MCF 10A (cell line): ENCODE measurements at regions not wholly inside any gene's neighbourhood (a gene's known extent, or its start where the extent isn't known, plus 50 kb on each side); places are given as distances from the start of the nearest gene placed in this dataset.

Experiments used
- BruUV-seq: library from RNA; stranded (reverse); fragments of 400-500 nt; replicated peaks from 2 replicates; lab custom pipeline; 2021; lab: Mats Ljungman, UMichigan
- CTCF ChIA-PET: fragments of 300-600 bp; sonication (Branson Sonifier 250); formaldehyde crosslinking; extraction: SDS; loops from one replicate; lab custom pipeline; 2021; ENCODE audit warnings: antibody characterized with exemption, inconsistent platforms; lab: Yijun Ruan, JAX
- POLR2A ChIA-PET: fragments of 300-600, 350-650 bp; sonication (Branson Sonifier 250); formaldehyde crosslinking; extraction: SDS; loops from one replicate; lab custom pipeline; 2020; ENCODE audit warnings: antibody characterized with exemption, inconsistent platforms; lab: Yijun Ruan, JAX
- DNase-seq: peaks from one replicate; pipeline ENCODE4 v3.0.0-alpha.2; 2018; ENCODE audit not compliant: unreplicated experiment
- H3K27ac Mint-ChIP-seq: one replicate; pipeline ENCODE4 v1.8.0; 2022; ENCODE audit warnings: mild to moderate bottlenecking, low read depth, mixed read lengths; ENCODE audit not compliant: unreplicated experiment
- H3K27me3 Mint-ChIP-seq: one replicate; pipeline ENCODE4 v1.8.0; 2022; ENCODE audit warnings: mixed read lengths; ENCODE audit not compliant: insufficient read depth, unreplicated experiment
- H3K36me3 Mint-ChIP-seq: one replicate; pipeline ENCODE4 v1.8.0; 2022; ENCODE audit warnings: mild to moderate bottlenecking, moderate library complexity, mixed read lengths; ENCODE audit not compliant: insufficient read depth, unreplicated experiment
- H3K4me1 Mint-ChIP-seq: one replicate; pipeline ENCODE4 v1.8.0; 2022; ENCODE audit warnings: mixed read lengths; ENCODE audit not compliant: insufficient read depth, unreplicated experiment
- H3K4me3 Mint-ChIP-seq: one replicate; pipeline ENCODE4 v1.8.0; 2022; ENCODE audit warnings: mild to moderate bottlenecking, moderate library complexity, mixed read lengths; ENCODE audit not compliant: unreplicated experiment
- H3K9me3 Mint-ChIP-seq: one replicate; pipeline ENCODE4 v1.8.0; 2022; ENCODE audit warnings: mixed read lengths; ENCODE audit not compliant: unreplicated experiment
- intact Hi-C: fragments of 100-400 bp; cut with micrococcal nuclease; formaldehyde crosslinking; loops from 2 replicates; pipeline ENCODE4 v1.14.1; 2022
- TF ChIP-seq, protein P1 (sequence below): fragments of 200-600 bp; IDR thresholded peaks from one replicate; pipeline ENCODE4 v1.8.0; 2022; ENCODE audit warnings: antibody characterized with exemption, mild to moderate bottlenecking; ENCODE audit not compliant: unreplicated experiment

DNA sequence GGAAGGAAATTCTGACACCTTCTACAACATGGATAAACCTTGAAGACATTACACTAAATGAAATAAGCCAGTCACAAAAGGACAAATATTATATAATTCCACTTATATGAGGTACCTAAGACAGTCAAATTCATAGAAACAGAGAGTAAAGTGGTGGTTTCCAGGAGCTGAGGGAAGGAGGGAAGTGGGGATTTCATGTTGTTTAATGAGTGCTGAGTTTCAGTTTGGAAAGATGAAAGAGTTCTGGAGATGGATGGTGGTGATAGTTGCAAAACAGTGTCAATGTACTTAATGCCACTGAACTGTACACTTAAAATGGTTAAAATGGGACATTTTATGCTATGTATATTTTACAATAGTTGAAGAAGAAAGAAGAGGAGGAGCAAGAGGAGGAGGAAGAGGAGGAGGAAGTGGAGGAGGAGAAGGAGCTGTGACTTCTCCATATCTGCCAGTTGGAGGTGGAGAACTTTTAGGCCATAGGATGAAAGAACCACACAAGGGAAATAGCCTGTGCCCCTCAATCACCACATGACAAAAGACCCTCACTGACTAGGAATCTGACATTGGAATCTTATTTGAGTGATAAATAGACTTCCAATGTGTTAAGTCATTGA, 55.3 kb upstream of the LGALSL start:
- no peaks in the 10 kb centered on the region for H3K27me3 Mint-ChIP-seq
- H3K27ac Mint-ChIP-seq: no peak overlapping the region
- peaks cover 6% of the 10 kb centered on the region for H3K9me3 Mint-ChIP-seq
- peaks cover 29% of the 10 kb centered on the region for H3K4me1 Mint-ChIP-seq
- TF ChIP-seq, protein P1, sequence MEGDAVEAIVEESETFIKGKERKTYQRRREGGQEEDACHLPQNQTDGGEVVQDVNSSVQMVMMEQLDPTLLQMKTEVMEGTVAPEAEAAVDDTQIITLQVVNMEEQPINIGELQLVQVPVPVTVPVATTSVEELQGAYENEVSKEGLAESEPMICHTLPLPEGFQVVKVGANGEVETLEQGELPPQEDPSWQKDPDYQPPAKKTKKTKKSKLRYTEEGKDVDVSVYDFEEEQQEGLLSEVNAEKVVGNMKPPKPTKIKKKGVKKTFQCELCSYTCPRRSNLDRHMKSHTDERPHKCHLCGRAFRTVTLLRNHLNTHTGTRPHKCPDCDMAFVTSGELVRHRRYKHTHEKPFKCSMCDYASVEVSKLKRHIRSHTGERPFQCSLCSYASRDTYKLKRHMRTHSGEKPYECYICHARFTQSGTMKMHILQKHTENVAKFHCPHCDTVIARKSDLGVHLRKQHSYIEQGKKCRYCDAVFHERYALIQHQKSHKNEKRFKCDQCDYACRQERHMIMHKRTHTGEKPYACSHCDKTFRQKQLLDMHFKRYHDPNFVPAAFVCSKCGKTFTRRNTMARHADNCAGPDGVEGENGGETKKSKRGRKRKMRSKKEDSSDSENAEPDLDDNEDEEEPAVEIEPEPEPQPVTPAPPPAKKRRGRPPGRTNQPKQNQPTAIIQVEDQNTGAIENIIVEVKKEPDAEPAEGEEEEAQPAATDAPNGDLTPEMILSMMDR: no peak
- POLR2A ChIA-PET: interaction anchor here (0.9 kb wide), 1 partner anchor 8 kb away, joined by 6 read pairs; no protein-coding TSS in a partner anchor
- CTCF ChIA-PET: interaction anchor here (0.6 kb wide), 1 partner anchor 380 kb away, joined by 5 read pairs; no protein-coding TSS in a partner anchor
- no peak overlapping the region for H3K4me3 Mint-ChIP-seq
- H3K36me3 Mint-ChIP-seq: no peaks in the 10 kb centered on the region
- intact Hi-C loops: no loop called here
- no peak for DNase-seq
- BruUV-seq: no TSS peak

DNA sequence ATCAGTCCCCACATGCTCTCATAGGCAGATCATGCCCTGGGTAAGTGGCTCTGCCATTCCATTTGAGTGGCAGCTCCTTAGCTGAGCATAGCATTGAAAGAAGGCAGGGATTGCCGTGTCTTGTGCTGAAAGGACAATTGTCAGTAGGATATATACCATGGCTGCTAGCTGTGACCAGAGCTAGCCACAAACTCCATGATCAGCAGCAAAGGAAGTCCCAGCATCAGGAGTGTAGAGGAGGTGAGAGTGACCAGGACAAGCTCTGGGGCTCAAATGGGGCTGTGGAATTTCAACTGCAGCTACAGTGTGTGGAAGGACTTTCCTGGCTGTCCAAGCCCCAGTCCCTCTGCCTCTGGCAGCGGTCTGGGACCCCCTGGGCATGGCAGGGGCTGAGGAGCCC, 54.4 kb upstream of the LGALSL start:
- POLR2A ChIA-PET: interaction anchor here (0.9 to 1.0 kb wide), 2 partner anchors 9 to 13 kb away, joined by 3 to 6 read pairs; no protein-coding TSS in a partner anchor
- intact Hi-C loops: no loop called here
- CTCF ChIA-PET: no interaction called here

DNA sequence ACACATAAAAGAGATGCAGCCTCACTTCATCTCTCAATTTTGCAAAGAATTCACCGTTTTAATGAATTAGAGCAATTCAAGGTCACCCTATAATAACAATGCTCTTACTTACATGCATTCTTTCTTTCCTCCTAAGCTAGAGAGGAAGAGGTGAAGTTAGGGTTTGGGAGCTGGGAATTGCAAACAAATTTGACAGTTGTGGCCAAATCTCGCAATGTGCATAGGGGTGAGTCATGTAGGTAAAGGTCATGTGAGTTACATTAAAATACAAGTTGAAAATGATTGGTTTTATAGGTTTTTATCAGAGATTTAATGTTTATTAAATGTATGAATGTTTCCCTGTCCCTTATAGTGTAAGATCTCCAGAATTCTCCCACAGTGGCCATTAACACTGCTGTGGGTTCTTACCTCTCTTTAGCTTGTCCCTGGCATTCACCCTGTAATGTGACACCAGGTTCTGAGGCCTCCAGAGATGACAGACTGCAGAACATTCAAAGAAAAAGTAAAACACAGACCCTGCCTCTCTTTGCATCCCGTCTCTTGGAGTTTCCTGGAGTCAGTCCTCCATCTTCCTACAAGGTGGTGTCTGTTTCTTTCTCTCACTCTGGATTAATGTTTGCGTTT, 53.7 kb upstream of the LGALSL start:
- Mint-ChIP-seq H3K4me3 (no peak overlapping the region), H3K36me3 (no peaks in the 10 kb centered on the region), H3K27me3 (no peaks in the 10 kb centered on the region), H3K4me1 (peaks cover 44% of the 10 kb centered on the region), H3K9me3 (peaks cover 6% of the 10 kb centered on the region), H3K27ac (peak overlapping the region; percentile 64)
- ChIA-PET CTCF (interaction anchor here (1.2 kb wide), 1 partner anchor 474 kb away, joined by 3 read pairs; no protein-coding TSS in a partner anchor), POLR2A (interaction anchor here (1.0 kb wide), 1 partner anchor 13 kb away, joined by 3 read pairs; no protein-coding TSS in a partner anchor)
- DNase-seq: peak; percentile 77
- TF ChIP-seq, protein P1: no peak
- intact Hi-C loops: no loop called here
- no TSS peak for BruUV-seq

More for the DNA sequence above, 54.4 kb upstream of the LGALSL start:
- DNase-seq: no peak
- H3K27ac Mint-ChIP-seq: no peak overlapping the region
- peaks cover 38% of the 10 kb centered on the region for H3K4me1 Mint-ChIP-seq
- H3K36me3 Mint-ChIP-seq: no peaks in the 10 kb centered on the region
- TF ChIP-seq, protein P1: no peak
- peaks cover 6% of the 10 kb centered on the region for H3K9me3 Mint-ChIP-seq
- BruUV-seq: no TSS peak
- no peaks in the 10 kb centered on the region for H3K27me3 Mint-ChIP-seq
- H3K4me3 Mint-ChIP-seq: no peak overlapping the region

DNA sequence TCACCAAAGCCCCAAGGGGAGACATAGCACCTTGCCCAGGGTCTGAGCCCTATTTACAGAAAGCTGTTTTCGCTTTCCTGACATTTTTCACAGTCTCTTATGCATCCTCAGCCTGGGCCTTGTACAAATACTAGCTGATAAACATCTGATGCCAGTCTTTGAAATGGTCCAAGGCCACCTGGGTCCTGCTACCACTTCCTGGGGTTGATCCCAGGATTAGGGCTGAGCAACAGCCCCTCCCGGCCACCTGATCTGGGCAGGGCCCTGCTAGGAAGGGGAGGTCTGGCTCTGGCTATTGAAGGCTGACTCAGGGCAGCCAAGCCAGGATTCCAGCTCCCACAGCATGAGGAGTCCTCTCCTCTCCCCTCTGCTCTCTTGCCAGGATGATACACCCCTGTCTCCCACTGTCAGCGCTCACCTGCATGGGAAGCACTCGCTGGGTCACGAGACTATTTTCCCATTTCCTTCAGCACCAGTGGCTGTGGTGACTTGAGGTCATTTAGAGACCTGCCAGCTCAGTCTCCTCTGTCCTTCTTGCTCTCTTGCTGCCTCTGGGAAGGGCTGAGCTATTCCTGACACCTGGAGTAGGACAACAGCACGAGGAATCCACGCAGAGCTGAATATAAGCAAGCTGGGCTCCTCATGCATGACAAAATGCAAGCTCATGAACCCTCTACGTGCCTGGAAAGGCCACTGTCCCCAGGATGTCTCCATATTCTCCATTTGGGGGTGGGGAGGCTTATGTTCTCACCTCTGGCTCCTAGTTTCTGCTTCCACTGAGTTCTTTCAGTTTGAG, 53.0 kb upstream of the LGALSL start:
- no peaks in the 10 kb centered on the region for H3K36me3 Mint-ChIP-seq
- H3K27ac Mint-ChIP-seq: peak overlapping the region; percentile 64
- TF ChIP-seq, protein P1: no peak
- intact Hi-C loops: no loop called here
- H3K9me3 Mint-ChIP-seq: peaks cover 6% of the 10 kb centered on the region
- ChIA-PET POLR2A (interaction anchor here (1.0 to 1.1 kb wide), 2 partner anchors 14 to 41 kb away, joined by 3 read pairs; no protein-coding TSS in a partner anchor), CTCF (interaction anchor here (0.6 to 1.2 kb wide), 3 partner anchors 19 to 473 kb away, joined by 3 read pairs; no protein-coding TSS in a partner anchor)
- H3K4me3 Mint-ChIP-seq: no peak overlapping the region
- H3K4me1 Mint-ChIP-seq: peaks cover 47% of the 10 kb centered on the region
- peak; percentile 57 for DNase-seq
- no peaks in the 10 kb centered on the region for H3K27me3 Mint-ChIP-seq
- BruUV-seq: no TSS peak
